ENCODE measurements at regions not wholly inside any gene's neighbourhood (a gene's known extent, or its start where the extent isn't known, plus 50 kb on each side); places are given as distances from the start of the nearest gene placed in this dataset.
A peak's percentile ranks its signal among the peaks of the same experiment; 100 is the strongest.
"Not testable (repeated sequence)": the region's sequence is repeated elsewhere in the genome, so short reads cannot be mapped to it uniquely, and the experiment has no call there.

DNA sequence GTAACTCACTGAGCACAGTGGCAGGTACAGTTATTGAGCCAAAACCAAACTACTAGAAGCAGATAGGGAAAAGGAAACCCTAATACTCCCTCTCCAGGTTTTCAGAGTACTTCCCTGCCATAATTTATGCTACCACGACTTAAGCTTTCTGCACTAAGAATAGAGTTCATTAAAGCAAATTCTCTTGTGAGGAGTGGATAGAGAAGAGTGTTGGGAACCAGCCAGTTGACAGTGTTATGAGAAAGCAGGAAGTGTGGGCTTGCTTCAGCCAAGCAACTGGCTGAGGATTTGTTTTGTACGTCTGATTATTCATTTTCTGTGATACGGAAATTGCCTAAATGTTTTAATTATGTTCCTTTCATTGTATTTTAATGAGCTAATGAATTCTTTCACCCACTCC, 280.5 kb downstream of the KIF20B start:
- H3K4me3 ChIP-seq (ENCODE audit: low read length in 3 of 3): no peak overlapping the region
- no peaks in the 10 kb centered on the region for H3K36me3 ChIP-seq (ENCODE audit: control insufficient read depth in 2 of 3, insufficient read depth in 3 of 3, low read length in 3 of 3)
- intact Hi-C loops (cut with DNase I): no loop called here
- DNase-seq (peak in 2 of 5 donors; percentile 1 to 38), FAIRE-seq (no peak)
- no peak for TF ChIP-seq CTCF (IDR thresholded peaks at IDR 0.05; ENCODE audit: borderline replicate concordance, extremely low read depth, insufficient read depth)
- H3K4me1 ChIP-seq (ENCODE audit: control insufficient read depth in 2 of 3, insufficient read depth in 2 of 3, low read depth in 1 of 3, low read length in 3 of 3): no peaks in the 10 kb centered on the region
- H3K27me3 ChIP-seq (ENCODE audit: control insufficient read depth, insufficient read depth, low read length): no peaks in the 10 kb centered on the region
- H3K27ac ChIP-seq (ENCODE audit: low read depth in 2 of 2, low read length in 2 of 2): no peak overlapping the region
- no peaks in the 10 kb centered on the region for H3K9me3 ChIP-seq (ENCODE audit: control insufficient read depth in 2 of 3, insufficient read depth in 1 of 3, low read length in 3 of 3)
- no peak overlapping the region for H3K9ac ChIP-seq (ENCODE audit: low read length in 3 of 3)

DNA sequence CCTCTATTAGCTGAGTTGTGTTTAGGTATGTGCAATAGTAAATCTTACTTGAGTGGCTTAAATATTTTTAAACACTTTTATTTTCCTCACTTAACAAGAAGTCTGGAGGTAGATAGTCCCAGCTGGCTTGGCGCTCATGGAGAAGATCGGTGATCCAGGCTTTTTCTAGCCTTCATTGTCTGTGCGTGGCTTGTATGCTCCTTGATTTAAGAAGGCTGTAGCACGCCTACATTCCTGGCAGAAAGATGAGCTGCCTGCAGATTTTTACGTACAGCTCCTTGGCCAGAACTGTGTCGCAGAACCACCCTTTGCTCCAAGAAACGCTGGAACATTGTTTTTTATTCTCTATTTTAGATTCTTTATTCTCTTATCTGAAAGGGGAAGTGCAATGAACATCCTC, 284.1 kb downstream of the KIF20B start:
- Histone ChIP-seq H3K4me3 (ENCODE audit: low read length in 3 of 3) (no peak overlapping the region), H3K9ac (ENCODE audit: low read length in 3 of 3) (no peak overlapping the region), H3K36me3 (ENCODE audit: control insufficient read depth in 2 of 3, insufficient read depth in 3 of 3, low read length in 3 of 3) (no peaks in the 10 kb centered on the region), H3K27ac (ENCODE audit: low read depth in 2 of 2, low read length in 2 of 2) (no peak overlapping the region), H3K9me3 (ENCODE audit: control insufficient read depth in 2 of 3, insufficient read depth in 1 of 3, low read length in 3 of 3) (no peaks in the 10 kb centered on the region), H3K27me3 (ENCODE audit: control insufficient read depth, insufficient read depth, low read length) (no peaks in the 10 kb centered on the region), H3K4me1 (ENCODE audit: control insufficient read depth in 2 of 3, insufficient read depth in 2 of 3, low read depth in 1 of 3, low read length in 3 of 3) (no peaks in the 10 kb centered on the region)
- FAIRE-seq: no peak
- intact Hi-C loops (cut with DNase I): no loop called here
- DNase-seq: no peak
- TF ChIP-seq CTCF (IDR thresholded peaks at IDR 0.05; ENCODE audit: borderline replicate concordance, extremely low read depth, insufficient read depth): no peak

GRCh38 chr10:89988361-89988760, 287.0 kb downstream of the KIF20B start:
- H3K27me3 ChIP-seq (ENCODE audit: control insufficient read depth, insufficient read depth, low read length); H3K27ac ChIP-seq (ENCODE audit: low read depth in 2 of 2, low read length in 2 of 2); H3K9ac ChIP-seq (ENCODE audit: low read length in 3 of 3); FAIRE-seq; H3K9me3 ChIP-seq (ENCODE audit: control insufficient read depth in 2 of 3, insufficient read depth in 1 of 3, low read length in 3 of 3); intact Hi-C loops (cut with DNase I); H3K36me3 ChIP-seq (ENCODE audit: control insufficient read depth in 2 of 3, insufficient read depth in 3 of 3, low read length in 3 of 3); H3K4me3 ChIP-seq (ENCODE audit: low read length in 3 of 3); DNase-seq; H3K4me1 ChIP-seq (ENCODE audit: control insufficient read depth in 2 of 3, insufficient read depth in 2 of 3, low read depth in 1 of 3, low read length in 3 of 3): not testable (repeated sequence)

DNA sequence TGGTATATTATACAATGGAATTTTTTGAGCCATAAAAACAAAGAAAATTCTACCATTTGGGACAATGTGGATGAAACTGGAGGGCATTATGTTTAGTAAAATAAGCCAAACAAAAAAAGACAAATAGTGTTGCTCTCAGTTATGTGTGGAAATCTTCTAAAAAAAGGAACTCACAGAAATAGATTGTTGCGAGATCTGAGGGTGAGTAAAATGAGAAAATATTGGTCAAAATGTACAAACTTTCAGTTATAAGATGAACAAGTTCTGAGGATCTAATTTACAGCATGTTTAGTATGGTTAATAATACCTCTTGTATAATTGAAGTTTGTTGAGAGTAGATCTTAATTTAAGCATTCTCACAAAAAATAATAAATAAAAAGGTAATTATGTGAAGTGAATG, 291.2 kb downstream of the KIF20B start:
- DNase-seq (no peak), FAIRE-seq (no peak)
- Histone ChIP-seq H3K9ac (ENCODE audit: low read length in 3 of 3) (no peak overlapping the region), H3K4me1 (ENCODE audit: control insufficient read depth in 2 of 3, insufficient read depth in 2 of 3, low read depth in 1 of 3, low read length in 3 of 3) (no peaks in the 10 kb centered on the region), H3K4me3 (ENCODE audit: low read length in 3 of 3) (no peak overlapping the region), H3K27ac (ENCODE audit: low read depth in 2 of 2, low read length in 2 of 2) (no peak overlapping the region), H3K9me3 (ENCODE audit: control insufficient read depth in 2 of 3, insufficient read depth in 1 of 3, low read length in 3 of 3) (no peaks in the 10 kb centered on the region), H3K27me3 (ENCODE audit: control insufficient read depth, insufficient read depth, low read length) (no peaks in the 10 kb centered on the region), H3K36me3 (ENCODE audit: control insufficient read depth in 2 of 3, insufficient read depth in 3 of 3, low read length in 3 of 3) (no peaks in the 10 kb centered on the region)
- TF ChIP-seq CTCF (IDR thresholded peaks at IDR 0.05; ENCODE audit: borderline replicate concordance, extremely low read depth, insufficient read depth): no peak
- intact Hi-C loops (cut with DNase I): no loop called here

Measured in kidney (tissue), 13 donors.